KOPT-K1 (cell line): ENCODE measurements at regions not wholly inside any gene's neighbourhood (a gene's known extent, or its start where the extent isn't known, plus 50 kb on each side); places are given as distances from the start of the nearest gene placed in this dataset.

Source experiments
- H3K27ac ChIP-seq: fragments of 200-600 bp; sonication (generic); 2 replicates; pipeline ENCODE4 v1.5.1; 2016; ENCODE audit warnings: antibody characterized with exemption, mild to moderate bottlenecking, low read depth, low read length; ENCODE audit not compliant: poor library complexity, severe bottlenecking
- H3K36me3 ChIP-seq: fragments of 200-600 bp; sonication (generic); 2 replicates; pipeline ENCODE4 v1.5.1; 2017; ENCODE audit warnings: antibody characterized with exemption, mild to moderate bottlenecking, low read length, moderate library complexity; ENCODE audit not compliant: insufficient read depth
- H3K9me3 ChIP-seq: fragments of 200-600 bp; sonication (generic); 2 replicates; pipeline ENCODE4 v1.5.1; 2017; ENCODE audit warnings: antibody characterized with exemption, low read length, mild to moderate bottlenecking; ENCODE audit not compliant: insufficient read depth, poor library complexity, severe bottlenecking

DNA sequence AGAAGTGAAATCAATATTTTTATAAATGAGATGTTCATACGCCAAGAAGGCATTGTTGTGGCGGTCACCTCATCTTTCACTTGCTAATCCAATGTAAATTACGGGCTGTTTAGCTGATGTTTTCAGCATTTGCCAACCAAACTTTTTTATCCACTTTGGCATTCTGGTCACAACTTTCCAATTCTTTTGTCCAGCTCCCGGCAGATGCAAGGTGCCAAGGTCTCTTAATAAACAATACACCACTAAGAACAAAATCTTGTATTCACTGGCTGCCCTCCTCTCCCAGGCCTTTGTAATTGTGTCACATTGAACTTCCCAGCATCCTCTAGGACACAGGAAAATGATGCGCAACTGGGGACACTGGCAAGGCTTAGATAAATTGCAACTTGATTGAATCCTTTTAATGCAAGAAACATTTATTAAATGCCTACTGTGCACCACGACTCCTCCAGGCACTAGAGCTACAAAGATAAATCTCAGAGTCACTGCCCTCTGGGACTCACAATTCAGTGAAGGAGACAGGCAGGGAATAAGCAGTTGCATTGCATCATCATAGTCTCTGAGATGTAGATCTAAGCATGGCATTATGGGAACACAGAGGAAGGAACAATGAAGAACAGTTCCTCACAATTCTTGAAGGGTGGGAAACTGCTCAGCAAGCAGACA lies 165.4 kb upstream of the C16orf82 start:
- Histone ChIP-seq H3K27ac (no peak overlapping the region), H3K9me3 (no peaks in the 10 kb centered on the region), H3K36me3 (no peaks in the 10 kb centered on the region)

DNA sequence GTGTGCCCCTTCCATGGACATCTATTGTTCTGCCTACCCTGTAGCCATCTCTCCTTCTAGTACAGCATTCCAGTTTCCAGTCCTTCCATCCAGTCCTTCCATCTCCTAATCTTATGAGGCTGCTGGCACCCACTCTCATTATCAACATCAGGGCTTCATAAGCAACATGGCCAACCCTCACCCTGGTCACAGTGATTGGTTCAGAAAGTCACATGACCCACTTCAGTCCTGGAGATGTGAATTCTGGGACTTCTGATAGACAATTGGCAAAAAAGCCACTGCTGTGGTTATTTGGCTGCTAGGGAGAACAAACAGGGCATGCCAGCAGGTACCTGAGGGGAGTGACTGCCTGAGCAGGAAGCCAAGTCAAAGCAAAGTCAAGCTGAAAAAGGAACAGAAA lies 164.7 kb upstream of the C16orf82 start:
- Histone ChIP-seq H3K27ac (no peak overlapping the region), H3K9me3 (no peaks in the 10 kb centered on the region), H3K36me3 (no peaks in the 10 kb centered on the region)

DNA sequence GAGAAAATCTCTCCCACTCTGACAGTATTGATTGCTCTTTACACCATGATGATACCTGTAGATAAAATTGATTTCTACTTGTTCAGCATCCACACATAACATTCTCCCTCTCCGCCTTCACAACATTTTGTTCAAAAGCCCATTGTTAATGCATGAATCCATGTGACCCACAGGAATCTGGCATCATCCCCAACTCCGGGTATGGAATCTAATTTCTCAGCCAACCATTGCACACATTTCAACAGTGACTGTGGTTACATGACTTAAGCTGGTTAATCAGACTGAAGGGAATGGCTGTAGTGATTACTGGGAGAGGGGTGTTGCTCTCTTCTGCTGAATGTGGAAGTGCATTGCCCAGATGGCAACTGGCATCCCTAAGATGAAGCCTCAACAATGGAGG lies 161.4 kb upstream of the C16orf82 start:
- Histone ChIP-seq H3K27ac (no peak overlapping the region), H3K9me3 (no peaks in the 10 kb centered on the region), H3K36me3 (no peaks in the 10 kb centered on the region)

DNA sequence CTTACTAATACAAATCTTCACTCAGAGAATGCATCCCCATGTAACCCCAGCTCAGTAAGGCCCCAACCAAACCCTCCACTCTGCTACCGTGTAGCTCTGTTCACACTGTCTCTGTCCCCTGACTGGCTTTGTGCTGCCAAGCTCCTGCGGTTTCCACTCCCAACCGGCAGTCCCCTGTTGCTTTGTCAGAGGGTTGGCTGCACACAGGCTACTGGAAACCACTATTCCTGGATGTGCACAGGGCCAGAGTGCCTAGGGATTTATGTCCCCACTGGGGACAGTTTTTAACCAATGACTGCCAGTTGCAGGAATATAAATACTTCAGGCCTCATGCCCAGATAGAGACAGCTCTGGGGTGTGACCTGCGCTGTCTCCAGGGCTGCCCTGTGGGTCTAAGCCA lies 157.1 kb upstream of the C16orf82 start:
- Histone ChIP-seq H3K36me3 (no peaks in the 10 kb centered on the region), H3K27ac (no peak overlapping the region), H3K9me3 (no peaks in the 10 kb centered on the region)

DNA sequence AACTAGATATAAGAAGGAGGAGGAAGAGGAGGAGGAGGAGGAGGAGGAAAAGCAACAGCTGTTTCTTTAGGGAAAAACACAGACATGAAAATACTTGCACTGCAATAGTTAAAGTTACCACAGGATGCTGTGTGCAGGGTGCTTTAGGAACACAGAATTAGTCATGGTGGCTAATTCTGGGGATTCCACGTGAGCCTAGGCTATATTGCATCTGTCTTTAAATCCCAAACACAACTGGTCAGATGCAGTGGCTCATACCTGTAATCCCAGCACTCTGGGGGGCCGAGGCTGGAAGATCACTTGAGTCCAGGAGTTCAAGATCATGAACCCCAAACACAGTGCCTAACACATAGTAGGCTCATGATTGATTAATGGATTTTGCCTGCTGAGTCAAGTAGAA lies 155.3 kb upstream of the C16orf82 start:
- H3K9me3 ChIP-seq = no peaks in the 10 kb centered on the region
- H3K36me3 ChIP-seq = no peaks in the 10 kb centered on the region
- H3K27ac ChIP-seq = no peak overlapping the region

DNA sequence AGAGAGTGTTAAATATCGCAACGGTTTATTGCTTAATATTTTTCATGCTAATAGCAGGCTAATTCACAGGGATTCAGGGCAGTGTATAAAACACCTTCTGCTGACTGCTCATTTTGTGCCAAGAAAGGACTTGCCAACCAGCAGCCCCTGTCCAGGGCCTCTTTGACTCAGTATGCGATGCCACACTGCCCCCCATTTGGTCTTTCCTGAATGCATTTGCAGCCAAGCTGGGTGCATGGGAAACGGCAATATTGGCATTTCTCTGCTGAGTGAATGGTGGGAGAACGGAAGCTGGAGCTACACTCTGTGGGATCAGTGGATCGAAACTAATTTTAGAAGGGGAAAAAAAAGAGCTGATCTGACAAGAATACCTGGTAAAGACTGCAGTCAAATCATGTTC lies 152.9 kb upstream of the C16orf82 start:
- no peaks in the 10 kb centered on the region for H3K36me3 ChIP-seq
- no peak overlapping the region for H3K27ac ChIP-seq
- no peaks in the 10 kb centered on the region for H3K9me3 ChIP-seq

DNA sequence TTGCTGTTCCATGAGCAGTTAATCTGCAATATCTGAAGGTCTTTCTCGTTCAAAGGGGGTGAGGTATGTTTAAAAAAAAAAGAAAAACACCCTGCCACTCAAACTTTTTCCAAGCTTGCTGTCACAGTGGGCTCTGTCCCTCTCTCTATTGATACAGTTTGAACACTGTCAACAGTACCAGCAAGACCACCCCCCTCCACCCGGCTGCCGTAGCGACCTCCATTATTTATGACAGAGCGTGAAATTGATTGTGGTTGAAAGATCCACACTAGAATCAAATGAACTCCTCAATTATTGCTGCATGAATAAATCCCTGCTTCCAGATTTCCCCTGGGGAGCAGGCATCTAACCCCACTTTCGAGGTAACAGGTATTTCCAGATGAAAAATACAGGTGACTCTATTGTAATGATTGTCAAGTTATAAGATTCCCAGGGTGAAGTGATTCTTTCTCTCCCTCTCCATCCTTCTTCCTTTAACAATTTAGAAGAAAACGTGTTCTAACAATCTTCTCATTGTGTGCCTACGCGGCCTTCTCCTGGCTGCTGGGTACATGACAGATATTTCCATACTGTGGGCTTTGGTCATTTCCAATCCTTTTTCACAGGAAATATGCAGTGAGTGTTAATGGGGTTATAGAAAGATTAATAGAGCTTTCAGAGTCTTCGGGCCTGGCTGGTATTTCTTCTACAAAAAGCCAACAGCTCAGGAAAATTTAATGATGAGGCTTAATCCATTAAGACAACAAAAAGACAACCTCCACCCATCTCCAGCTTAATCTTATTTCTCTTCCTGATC lies 135.7 kb upstream of the C16orf82 start:
- no peaks in the 10 kb centered on the region for H3K9me3 ChIP-seq
- no peak overlapping the region for H3K27ac ChIP-seq
- no peaks in the 10 kb centered on the region for H3K36me3 ChIP-seq

DNA sequence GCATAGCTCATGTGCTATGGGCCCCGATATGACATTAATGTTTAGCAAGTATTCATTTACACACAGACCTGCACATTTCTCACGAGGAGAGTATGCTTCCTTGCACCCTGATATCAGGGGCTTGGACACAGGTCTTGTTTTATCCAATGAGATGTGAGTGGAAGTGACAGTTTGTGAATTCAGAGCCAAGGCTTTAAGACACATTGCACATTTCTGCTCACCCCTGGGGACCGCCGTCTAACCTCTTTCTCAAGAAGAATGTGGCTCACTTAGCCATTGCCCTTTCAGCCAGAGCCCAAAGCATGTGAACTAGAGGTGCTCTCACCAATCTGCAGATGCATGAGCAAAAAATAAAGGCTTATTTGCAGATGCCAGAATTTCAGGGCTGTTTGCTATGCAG lies 116.1 kb upstream of the C16orf82 start:
- Histone ChIP-seq H3K9me3 (no peaks in the 10 kb centered on the region), H3K36me3 (no peaks in the 10 kb centered on the region), H3K27ac (no peak overlapping the region)

DNA sequence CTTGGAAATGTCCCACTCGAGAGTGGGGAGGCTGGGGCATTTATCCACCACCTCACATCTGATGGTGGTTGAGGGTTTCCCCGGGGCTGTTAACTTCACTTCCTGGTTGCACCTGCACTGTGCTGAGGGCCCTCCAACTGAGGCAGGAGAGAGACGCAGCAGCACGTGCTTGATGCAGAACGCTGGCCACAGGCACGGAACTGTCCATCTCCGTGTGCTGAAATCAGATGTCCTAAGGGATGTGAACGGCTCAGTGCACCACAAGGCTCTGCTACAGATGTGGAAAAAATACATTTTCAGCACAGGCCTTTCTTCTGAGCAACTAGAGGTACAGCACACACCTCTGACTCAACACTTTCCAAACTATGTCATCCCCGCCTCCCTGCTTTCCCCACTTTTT lies 114.8 kb upstream of the C16orf82 start:
- Histone ChIP-seq H3K36me3 (no peaks in the 10 kb centered on the region), H3K27ac (no peak overlapping the region), H3K9me3 (no peaks in the 10 kb centered on the region)

DNA sequence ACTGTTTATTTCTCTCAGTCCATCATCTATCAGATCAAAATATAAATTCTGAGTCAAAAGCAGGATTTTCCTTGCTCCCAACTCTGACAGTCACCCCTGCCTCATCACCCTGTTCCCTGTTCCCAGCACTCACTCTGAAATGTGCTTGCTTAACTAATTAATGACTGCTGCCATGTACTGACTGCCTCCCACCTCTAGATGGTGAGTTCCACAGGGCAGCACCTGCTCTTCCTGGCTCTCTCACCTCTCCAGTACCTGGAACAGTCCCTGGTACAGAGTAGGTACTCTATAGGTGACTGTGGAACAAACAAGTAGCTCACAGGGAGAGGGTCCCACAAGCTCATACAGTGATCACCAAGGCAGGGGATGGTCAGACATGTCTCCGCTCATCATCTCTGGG lies 114.3 kb upstream of the C16orf82 start:
- Histone ChIP-seq H3K36me3 (no peaks in the 10 kb centered on the region), H3K27ac (no peak overlapping the region), H3K9me3 (no peaks in the 10 kb centered on the region)

DNA sequence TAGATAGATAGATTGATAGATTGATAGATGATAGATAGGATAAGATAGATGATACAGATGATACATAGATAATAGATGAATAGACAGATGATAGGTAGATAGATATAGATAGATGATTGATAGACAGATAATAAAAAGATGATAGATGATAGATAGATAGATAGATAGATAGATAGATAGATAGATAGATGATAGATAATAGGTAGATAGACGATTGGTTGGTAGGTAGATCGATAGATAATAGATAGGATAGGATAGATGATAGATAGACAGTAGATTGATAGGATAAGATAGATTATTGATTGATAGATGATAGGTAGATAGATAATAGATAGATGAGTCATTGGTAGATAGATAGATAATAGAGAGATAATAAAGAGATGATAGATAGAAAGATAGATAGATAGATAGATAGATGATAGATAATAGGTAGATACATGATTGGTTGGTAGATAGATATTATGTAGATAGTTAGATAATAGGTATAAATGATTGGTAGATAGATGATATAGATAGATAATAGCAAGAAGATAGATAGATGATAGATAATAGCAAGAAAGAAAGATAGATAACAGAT lies 109.4 kb upstream of the C16orf82 start:
- no peak overlapping the region for H3K27ac ChIP-seq
- no peaks in the 10 kb centered on the region for H3K9me3 ChIP-seq

DNA sequence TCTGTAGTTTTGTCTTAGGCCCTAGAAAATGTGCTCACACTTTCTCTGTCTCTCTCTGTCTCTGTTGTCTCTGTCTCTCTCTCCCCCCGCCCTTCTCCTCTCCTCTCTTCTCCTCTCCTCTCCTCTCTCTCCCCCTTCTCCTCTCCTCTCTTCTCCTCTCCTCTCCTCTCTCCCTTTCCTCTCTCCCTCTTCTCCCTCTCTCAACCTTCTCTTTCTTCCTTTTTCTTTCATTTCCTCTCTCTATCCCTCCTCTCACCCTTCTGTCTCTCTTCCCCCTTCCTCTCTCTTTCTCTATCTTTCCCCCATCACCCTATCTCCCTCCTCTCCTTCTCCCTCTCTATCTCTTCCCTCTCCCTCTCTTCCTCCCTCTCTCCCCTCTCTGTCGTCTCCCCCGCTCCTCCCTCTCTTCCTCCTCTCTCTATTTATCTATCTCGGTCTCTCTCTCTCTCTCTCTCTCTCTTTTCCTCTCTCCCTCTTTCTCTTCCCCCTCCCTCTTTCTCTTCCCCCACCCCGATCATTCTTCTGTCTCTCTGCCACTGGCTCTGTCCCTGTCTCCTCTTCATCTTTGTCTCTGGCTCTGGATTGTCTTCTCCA lies 107.2 kb upstream of the C16orf82 start:
- Histone ChIP-seq H3K9me3 (no peaks in the 10 kb centered on the region), H3K36me3 (no peaks in the 10 kb centered on the region)

More for the DNA sequence above, 109.4 kb upstream of the C16orf82 start:
- H3K36me3 ChIP-seq = no peaks in the 10 kb centered on the region

DNA sequence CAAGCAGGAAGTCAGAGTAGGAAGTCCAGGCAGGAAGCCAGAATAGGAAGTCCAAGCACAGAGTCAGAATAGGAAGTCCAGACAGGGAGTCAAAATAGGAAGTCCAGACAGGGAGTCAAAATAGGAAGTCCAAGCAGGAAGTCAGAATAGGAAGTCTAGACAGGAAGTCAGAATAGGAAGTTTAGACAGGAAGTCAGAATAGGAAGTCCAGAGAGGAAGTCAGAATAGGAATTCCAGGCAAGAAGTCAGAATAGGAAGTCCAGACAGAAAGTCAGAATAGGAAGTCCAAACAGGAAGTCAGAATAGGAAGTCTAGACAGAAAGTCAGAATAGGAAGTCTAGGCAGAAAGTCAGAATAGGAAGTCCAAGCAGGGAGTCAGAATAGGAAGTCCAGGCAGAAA lies 105.3 kb upstream of the C16orf82 start:
- no peak overlapping the region for H3K27ac ChIP-seq
- H3K36me3 ChIP-seq = no peaks in the 10 kb centered on the region
- no peaks in the 10 kb centered on the region for H3K9me3 ChIP-seq

More for the DNA sequence above, 107.2 kb upstream of the C16orf82 start:
- no peak overlapping the region for H3K27ac ChIP-seq

DNA sequence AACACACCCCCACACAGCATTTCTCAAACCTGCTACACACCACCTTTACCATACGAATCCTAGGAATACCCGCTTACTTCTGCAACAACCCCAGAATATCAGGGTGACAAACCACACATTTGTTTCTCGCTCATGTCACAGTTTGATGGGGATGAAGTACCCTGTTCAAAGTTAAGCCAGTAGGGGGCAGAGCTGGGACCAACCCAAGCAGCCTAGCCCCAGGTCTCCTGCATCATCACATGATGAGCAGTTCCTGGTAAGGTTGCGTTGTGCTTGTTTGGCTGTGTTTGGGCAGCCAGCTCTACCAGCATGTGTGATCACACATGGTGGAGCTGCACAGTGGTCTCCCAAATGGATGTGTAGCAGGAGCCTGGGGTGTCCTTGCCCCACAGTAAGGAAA lies 103.6 kb upstream of the C16orf82 start:
- Histone ChIP-seq H3K27ac (no peak overlapping the region), H3K9me3 (no peaks in the 10 kb centered on the region), H3K36me3 (no peaks in the 10 kb centered on the region)

DNA sequence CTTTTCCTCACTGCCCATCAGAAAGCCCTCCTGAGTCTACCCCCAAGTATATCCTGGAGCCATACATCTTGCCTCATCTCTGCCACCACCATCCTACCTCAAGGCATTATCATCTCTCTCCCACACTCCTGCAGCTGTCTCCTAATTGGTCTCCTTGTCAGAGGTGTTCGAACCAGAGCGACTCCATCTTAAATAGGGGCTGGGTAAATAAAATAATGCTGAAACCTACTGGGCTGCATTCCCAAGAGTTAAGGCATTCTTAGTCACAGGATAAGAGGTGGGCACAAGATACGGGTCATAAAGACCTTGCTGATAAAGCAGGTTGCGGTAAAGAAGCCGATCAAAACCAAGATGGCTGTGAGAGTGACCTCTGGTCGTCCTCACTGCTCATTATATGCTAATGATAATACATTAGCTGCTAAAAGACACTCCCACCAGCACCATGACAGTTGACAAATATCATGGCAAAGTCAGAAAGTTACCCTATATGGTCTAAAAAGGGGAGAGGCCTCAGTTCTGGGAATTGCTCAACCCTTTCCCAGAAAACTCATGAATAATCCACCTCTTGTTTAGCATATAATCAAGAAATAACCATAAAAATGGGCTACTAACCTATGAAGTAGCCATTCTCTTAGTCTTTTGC lies 97.0 kb upstream of the C16orf82 start:
- H3K27ac ChIP-seq = no peak overlapping the region
- no peaks in the 10 kb centered on the region for H3K36me3 ChIP-seq
- H3K9me3 ChIP-seq = no peaks in the 10 kb centered on the region
